HL-60 (cell line): ENCODE measurements at regions not wholly inside any gene's neighbourhood (a gene's known extent, or its start where the extent isn't known, plus 50 kb on each side); places are given as distances from the start of the nearest gene placed in this dataset.

Source experiments
- DNase-seq, 2 experiments: peaks; one replicate each; pipeline ENCODE4 v3.0.0-alpha.2; 2010 to 2020; ENCODE audit warnings: low read depth in 1 of 2, low spot score in 1 of 2
- H3K27ac ChIP-seq: fragments of 250-450 bp; sonication (Bioruptor Pico); replicated peaks from 2 replicates; pipeline ENCODE4 v1.5.1; 2020; ENCODE audit warnings: mild to moderate bottlenecking, moderate library complexity
- H3K27me3 ChIP-seq: fragments of 250-450 bp; sonication (Bioruptor Pico); 2 replicates; pipeline ENCODE4 v1.5.1; 2021; ENCODE audit warnings: mild to moderate bottlenecking, moderate library complexity; ENCODE audit not compliant: insufficient read depth, poor library complexity, severe bottlenecking
- H3K4me3 ChIP-seq: replicated peaks from 2 replicates; pipeline ENCODE4 v1.5.1; 2011; ENCODE audit warnings: mild to moderate bottlenecking, control low read depth, low read length; ENCODE audit not compliant: insufficient read depth
- CTCF ChIP-seq: IDR thresholded peaks from one replicate; pipeline ENCODE4 v1.5.1; 2011; ENCODE audit warnings: low read length, control low read depth, inconsistent platforms; ENCODE audit not compliant: insufficient read depth
- GABPA ChIP-seq: IDR thresholded peaks from 2 replicates; pipeline ENCODE4 v1.6.1; 2012; ENCODE audit warnings: low read depth
- POLR2AphosphoS5 ChIP-seq: IDR thresholded peaks from 2 replicates; pipeline ENCODE4 v1.6.1; 2012; ENCODE audit warnings: low read depth
- REST ChIP-seq: IDR thresholded peaks from 2 replicates; pipeline ENCODE4 v1.6.1; 2012; ENCODE audit warnings: low read depth; ENCODE audit not compliant: insufficient replicate concordance
- SPI1 ChIP-seq: IDR thresholded peaks from 2 replicates; pipeline ENCODE4 v1.6.1; 2012; ENCODE audit warnings: low read depth, mild to moderate bottlenecking, borderline replicate concordance

GRCh38 chr3:127394031-127394430, 106.2 kb upstream of the PRR20G start:
- no peaks in the 10 kb centered on the region for H3K27me3 ChIP-seq
- no peak for DNase-seq
- no peak overlapping the region for H3K4me3 ChIP-seq
- H3K27ac ChIP-seq = no peak overlapping the region
- no peak for TF ChIP-seq POLR2AphosphoS5
- TF ChIP-seq REST = no peak
- no peak for TF ChIP-seq GABPA
- TF ChIP-seq SPI1 = no peak
- TF ChIP-seq CTCF = no peak

- H3K27ac ChIP-seq = no peak overlapping the region
- no peaks in the 10 kb centered on the region for H3K27me3 ChIP-seq
- DNase-seq = no peak
- no peak for TF ChIP-seq SPI1
- TF ChIP-seq POLR2AphosphoS5 = no peak
- no peak for TF ChIP-seq CTCF
- TF ChIP-seq GABPA = no peak
- TF ChIP-seq REST = no peak
- H3K4me3 ChIP-seq = no peak overlapping the region
Measured at GRCh38 chr3:127393131-127393820, 105.4 kb upstream of the PRR20G start.

- Histone ChIP-seq H3K4me3 (no peak overlapping the region), H3K27me3 (no peaks in the 10 kb centered on the region), H3K27ac (no peak overlapping the region)
- TF ChIP-seq GABPA = no peak
- no peak for TF ChIP-seq SPI1
- no peak for TF ChIP-seq REST
- TF ChIP-seq POLR2AphosphoS5 = no peak
- no peak for TF ChIP-seq CTCF
- no peak for DNase-seq
Measured at GRCh38 chr3:127392156-127392490, 104.3 kb upstream of the PRR20G start.
